Kidney epithelial cell (primary cell): ENCODE measurements at regions not wholly inside any gene's neighbourhood (a gene's known extent, or its start where the extent isn't known, plus 50 kb on each side); places are given as distances from the start of the nearest gene placed in this dataset.

ENCODE experiments used
- DNase-seq: peaks from one replicate; pipeline ENCODE4 v3.0.0-alpha.2; 2010; ENCODE audit warnings: low read depth
- H3K27me3 ChIP-seq: 2 replicates; pipeline ENCODE4 v1.6.0; 2011; ENCODE audit warnings: low read length; ENCODE audit not compliant: control insufficient read depth, insufficient read depth
- H3K36me3 ChIP-seq: 2 replicates; pipeline ENCODE4 v1.5.1; 2011; ENCODE audit warnings: low read length; ENCODE audit not compliant: control insufficient read depth, insufficient read depth
- H3K4me3 ChIP-seq: 2 replicates; pipeline ENCODE4 v1.5.1; 2011; ENCODE audit warnings: low read depth, mild to moderate bottlenecking, control low read depth, low read length
- CTCF ChIP-seq: IDR thresholded peaks from 2 replicates; pipeline ENCODE4 v1.5.1; 2011; ENCODE audit warnings: mild to moderate bottlenecking, moderate library complexity, low read length, control low read depth, inconsistent platforms; ENCODE audit not compliant: insufficient read depth, poor library complexity, severe bottlenecking

DNA sequence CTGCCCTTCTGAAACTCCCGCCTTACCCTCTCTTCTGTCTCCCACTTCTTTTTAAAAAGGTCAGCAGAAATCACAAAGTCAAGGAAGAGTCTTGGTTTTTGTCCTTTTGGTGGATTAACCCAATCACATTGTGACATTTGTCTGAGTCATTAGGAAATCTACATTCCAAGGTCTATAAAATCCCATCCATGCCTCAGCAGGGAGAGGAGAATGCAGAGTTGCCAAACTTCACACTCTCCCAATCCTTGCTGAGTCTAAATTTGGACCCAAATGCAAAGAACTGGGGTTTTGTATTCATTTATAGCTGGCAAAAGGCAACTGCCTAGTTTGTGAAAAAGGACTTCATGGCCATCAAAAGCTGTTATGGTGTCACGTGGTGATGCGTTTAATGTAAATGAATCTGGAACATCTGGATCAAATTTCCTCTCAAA, 67.9 kb downstream of the TMEM30B start:
- H3K4me3 ChIP-seq: no peak overlapping the region
- no peak for DNase-seq
- no peak for TF ChIP-seq CTCF
- H3K27me3 ChIP-seq: no peaks in the 10 kb centered on the region
- H3K36me3 ChIP-seq: no peaks in the 10 kb centered on the region

DNA sequence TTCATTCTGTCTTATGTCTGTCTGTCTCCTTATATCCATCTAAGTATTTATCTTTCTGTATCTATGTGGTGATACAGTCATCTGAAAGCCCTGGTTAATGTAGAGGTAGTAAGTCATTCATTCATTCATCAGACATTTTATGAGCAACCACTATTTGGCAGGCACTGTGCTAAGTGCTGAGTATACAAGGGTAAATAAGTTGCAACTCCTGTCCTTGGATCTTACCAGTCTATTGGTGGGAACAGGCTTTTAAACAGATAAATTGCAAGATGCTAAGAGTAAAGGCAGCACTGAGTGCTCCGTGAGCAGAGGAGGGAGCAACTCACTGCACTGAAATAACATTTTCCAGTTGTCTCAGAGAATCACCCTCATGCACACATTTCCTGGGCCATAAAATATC, 68.6 kb downstream of the TMEM30B start:
- DNase-seq: no peak
- TF ChIP-seq CTCF: no peak
- H3K36me3 ChIP-seq: no peaks in the 10 kb centered on the region
- no peaks in the 10 kb centered on the region for H3K27me3 ChIP-seq
- no peak overlapping the region for H3K4me3 ChIP-seq

DNA sequence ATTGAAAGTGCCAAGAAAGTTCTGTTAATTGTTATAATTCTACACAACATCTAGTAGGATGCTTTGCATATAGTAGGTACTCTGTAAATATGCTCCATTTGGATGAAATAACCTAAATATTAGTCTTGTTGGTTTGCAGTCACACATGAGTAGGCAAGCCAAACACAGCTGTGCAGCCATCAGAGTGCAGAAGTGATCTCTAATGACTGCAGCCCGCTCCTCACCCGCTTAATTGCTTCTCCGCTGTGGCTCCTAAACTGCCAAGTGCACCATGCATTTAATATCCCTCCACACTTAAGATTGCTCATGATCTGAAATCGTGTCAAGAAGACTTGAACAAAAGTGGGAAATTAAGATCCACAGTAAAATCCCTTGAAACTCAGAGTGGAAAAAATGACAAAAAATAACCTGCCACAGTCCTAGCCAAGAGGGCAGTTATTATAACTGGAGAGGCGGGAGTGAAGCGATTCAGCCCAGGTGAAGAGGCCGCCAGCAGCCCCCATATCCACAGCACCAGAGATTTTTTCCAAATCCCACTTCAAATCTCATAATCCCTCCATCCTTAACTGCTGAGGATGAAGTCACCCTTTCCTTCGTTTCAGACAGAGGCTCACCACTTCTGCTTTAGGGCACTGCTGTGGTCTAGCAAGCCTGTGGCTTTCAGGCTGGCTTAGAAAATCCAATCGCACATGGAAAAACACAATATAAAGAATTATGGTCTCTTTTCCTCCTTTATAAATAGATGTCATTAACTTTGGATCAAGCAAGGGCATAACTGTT, 69.5 kb downstream of the TMEM30B start:
- no peak for TF ChIP-seq CTCF
- Histone ChIP-seq H3K36me3 (no peaks in the 10 kb centered on the region), H3K4me3 (no peak overlapping the region), H3K27me3 (no peaks in the 10 kb centered on the region)
- DNase-seq: no peak

- no peak overlapping the region for H3K4me3 ChIP-seq
- DNase-seq: no peak
- H3K36me3 ChIP-seq: no peaks in the 10 kb centered on the region
- TF ChIP-seq CTCF: no peak
- no peaks in the 10 kb centered on the region for H3K27me3 ChIP-seq
Measured at GRCh38 chr14:61203081-61203753, 77.9 kb downstream of the TMEM30B start.

- Histone ChIP-seq H3K36me3 (no peaks in the 10 kb centered on the region), H3K4me3 (no peak overlapping the region), H3K27me3 (no peaks in the 10 kb centered on the region)
- no peak for TF ChIP-seq CTCF
- no peak for DNase-seq
Measured at GRCh38 chr14:61202124-61202523, 79.0 kb downstream of the TMEM30B start.
